Renal pelvis (tissue), 1 donor: ENCODE measurements at regions not wholly inside any gene's neighbourhood (a gene's known extent, or its start where the extent isn't known, plus 50 kb on each side); places are given as distances from the start of the nearest gene placed in this dataset.
"Not testable (repeated sequence)": the region's sequence is repeated elsewhere in the genome, so short reads cannot be mapped to it uniquely, and the experiment has no call there.

Experiments used
- DNase-seq: peaks from one replicate; pipeline ENCODE4 v3.0.0-alpha.2; 2013

- no peak for DNase-seq
Measured at GRCh38 chr3:22759636-22760310, 443.4 kb upstream of the UBE2E2 start.

DNA sequence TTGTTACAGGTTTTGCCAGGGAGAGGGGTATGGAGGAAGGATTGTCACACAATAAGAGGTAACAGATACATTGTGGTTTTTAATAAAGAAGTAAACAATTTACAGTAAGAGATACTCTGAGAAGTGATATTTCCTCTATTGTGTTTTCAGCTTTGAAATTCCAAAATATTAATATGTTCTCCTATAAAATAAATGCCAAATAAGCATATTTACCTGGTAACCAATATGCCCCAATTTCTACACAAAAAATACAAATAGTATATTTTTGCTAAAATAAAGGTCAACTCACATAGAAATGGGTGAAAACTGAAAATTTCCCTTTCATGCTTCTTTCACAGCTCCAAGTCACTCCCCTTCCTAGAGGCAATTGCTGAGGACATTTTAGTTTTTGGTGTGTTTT lies 437.4 kb upstream of the UBE2E2 start:
- DNase-seq: no peak

GRCh38 chr3:22777834-22778233 lies 425.3 kb upstream of the UBE2E2 start:
- no peak for DNase-seq

GRCh38 chr3:22779737-22780136 lies 423.4 kb upstream of the UBE2E2 start:
- no peak for DNase-seq

GRCh38 chr3:22792533-22792932 lies 410.6 kb upstream of the UBE2E2 start:
- DNase-seq: no peak

- DNase-seq: no peak
Measured at GRCh38 chr3:22795917-22796316, 407.2 kb upstream of the UBE2E2 start.

DNA sequence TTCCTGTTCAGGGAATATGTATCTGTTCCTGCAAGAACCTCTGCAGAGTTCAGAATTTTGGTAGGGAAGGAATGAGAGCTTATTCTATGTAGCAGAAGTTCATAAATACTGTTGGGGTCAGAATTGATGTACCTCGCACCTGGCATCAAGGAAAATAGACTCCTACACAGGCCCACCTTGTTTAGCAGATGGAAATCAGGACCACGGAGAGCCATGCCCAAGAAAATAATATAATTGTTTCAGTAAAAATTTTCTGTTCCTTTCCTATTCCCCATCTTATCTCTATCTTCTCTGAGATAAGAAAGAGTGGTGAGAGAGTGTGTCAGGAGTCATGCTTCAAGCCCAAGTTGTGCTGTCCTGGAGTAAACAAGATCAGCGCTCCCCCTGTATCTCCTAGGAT lies 404.7 kb upstream of the UBE2E2 start:
- no peak for DNase-seq

GRCh38 chr3:22819209-22819608 lies 383.9 kb upstream of the UBE2E2 start:
- no peak for DNase-seq

- peak; percentile 3 for DNase-seq
Measured at GRCh38 chr3:22835041-22835440, 368.1 kb upstream of the UBE2E2 start.

GRCh38 chr3:22836131-22836530 lies 367.0 kb upstream of the UBE2E2 start:
- no peak for DNase-seq

- no peak for DNase-seq
Measured at GRCh38 chr3:22843854-22844253, 359.3 kb upstream of the UBE2E2 start.

DNA sequence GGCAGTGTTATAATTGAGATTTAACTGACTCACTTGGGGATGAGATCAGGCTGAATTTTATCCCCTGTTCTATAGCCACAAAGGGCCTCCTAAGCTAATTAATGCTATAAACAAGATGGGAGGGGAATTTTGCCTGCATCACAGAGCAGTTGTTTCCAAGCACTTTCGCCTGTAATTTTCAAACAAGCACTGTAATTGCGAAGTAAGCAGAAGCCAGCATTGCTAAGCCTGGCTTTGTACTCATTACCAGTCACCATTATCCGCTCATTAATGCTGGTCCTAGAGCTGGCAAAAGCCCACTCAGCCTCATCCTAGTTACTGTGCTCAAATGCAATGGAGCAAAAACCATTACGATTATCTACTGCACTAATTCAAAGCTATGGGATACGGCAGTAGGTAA lies 356.6 kb upstream of the UBE2E2 start:
- DNase-seq: no peak

DNA sequence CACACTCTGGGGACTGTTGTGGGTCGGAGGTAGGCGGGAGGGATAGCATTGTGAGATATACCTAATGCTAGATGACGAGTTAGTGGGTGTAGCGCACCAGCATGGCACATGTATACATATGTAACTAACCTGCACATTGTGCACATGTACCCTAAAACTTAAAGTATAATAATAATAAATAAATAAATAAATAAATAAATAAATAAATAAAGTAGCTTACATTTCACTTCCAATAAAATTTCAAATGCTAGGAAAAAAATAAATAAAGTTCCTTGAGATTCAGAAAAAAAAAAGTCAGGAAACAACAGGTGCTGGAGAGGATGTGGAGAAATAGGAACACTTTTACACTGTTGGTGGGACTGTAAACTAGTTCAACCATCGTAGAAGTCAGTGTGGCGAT lies 353.5 kb upstream of the UBE2E2 start:
- not testable (repeated sequence) for DNase-seq

DNA sequence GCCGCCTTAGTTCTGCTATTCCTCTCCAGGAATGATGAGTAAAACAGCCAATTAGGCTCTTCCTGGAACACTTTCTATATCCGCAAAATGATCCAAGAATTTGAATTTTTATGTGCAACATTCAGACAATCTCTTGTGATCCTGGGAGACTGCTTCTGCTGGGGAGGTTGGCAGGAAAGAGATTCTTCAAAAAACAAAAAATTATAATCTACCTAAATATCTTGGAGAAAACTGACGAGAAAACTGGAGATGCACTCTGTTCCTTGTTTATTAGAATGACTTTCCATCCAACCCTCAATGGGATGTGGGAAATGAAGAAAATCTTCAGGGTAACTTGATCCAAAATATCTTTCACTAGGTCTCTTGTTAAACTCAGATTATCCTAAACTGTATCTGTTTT lies 346.3 kb upstream of the UBE2E2 start:
- no peak for DNase-seq

DNA sequence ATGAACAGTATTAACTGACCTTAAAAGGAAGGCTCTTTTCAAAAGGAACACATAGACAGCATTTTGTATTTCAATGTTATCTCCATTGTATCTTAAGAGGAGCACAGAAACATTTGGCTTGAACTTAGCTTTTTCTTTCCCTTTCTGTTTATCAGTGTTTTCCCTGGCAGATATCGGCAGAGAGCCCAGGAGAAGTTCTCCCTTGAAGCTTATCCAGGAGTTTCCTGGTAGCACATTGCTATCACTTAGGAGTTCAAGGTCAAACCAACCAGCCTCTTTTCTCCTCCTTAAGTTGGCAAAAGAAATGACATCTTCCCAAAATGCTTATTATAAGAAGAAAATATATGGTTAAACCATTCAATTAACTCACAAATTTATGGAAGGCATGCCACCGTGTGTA lies 344.6 kb upstream of the UBE2E2 start:
- DNase-seq: no peak

DNA sequence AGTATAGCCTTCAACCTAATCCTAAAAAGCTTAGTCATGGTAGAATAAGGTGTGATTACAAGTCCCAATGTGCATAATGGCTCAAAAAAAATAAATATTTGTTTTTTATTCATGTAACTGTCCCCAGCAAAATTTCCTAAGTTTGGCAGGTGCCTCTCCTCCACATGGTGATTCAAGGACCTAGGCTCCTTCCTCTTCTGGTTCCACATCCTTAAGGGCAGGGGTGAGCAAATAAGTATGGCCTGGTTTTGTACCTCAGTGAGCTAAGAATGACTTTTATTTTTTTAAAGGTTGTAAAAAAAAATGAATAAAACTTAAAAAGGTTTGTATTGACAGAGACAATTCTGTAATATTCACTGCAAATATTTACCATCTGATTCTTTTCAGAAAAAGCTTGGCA lies 343.5 kb upstream of the UBE2E2 start:
- DNase-seq: no peak

DNA sequence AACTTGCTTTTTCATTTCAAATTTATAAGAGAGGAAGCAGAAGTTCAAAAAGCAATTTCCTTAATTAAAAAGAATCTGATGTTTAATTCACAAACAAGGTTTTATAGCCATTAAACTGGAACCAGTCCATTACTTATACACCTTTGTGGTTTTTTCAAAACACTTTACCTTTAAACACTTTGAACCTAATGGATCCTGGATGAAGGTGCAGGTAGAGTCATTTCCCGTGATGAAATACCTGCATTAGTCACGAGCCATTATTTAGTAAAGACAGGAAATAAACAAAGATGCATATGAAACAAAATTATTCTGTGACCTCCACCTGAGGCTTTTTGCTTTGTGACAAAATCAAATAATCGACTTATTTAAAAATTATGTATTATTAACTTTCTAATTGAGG lies 341.7 kb upstream of the UBE2E2 start:
- no peak for DNase-seq

DNA sequence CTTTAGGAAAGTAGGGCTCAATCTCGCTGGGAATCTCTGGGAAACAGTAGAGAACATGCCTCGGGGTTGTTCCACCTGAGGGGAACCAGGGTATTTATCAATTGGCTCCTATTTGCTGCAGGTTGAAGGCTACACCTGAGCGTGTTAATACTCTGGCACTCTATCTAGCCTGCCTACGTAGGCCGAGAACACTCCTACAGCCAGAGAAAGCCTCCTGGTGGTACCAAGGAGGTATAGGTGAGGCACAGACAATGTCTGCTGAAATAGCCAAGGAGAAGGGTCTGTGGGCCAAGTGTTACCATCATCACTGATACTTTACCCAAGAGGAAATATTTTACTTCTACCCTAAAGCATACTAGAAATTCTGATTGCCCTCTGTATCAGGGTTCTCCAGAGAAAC lies 341.0 kb upstream of the UBE2E2 start:
- no peak for DNase-seq

- not testable (repeated sequence) for DNase-seq
Measured at GRCh38 chr3:22882834-22883233, 320.3 kb upstream of the UBE2E2 start.

GRCh38 chr3:22885039-22885438 lies 318.1 kb upstream of the UBE2E2 start:
- DNase-seq: no peak

GRCh38 chr3:22885574-22886341 lies 317.4 kb upstream of the UBE2E2 start:
- no peak for DNase-seq

DNA sequence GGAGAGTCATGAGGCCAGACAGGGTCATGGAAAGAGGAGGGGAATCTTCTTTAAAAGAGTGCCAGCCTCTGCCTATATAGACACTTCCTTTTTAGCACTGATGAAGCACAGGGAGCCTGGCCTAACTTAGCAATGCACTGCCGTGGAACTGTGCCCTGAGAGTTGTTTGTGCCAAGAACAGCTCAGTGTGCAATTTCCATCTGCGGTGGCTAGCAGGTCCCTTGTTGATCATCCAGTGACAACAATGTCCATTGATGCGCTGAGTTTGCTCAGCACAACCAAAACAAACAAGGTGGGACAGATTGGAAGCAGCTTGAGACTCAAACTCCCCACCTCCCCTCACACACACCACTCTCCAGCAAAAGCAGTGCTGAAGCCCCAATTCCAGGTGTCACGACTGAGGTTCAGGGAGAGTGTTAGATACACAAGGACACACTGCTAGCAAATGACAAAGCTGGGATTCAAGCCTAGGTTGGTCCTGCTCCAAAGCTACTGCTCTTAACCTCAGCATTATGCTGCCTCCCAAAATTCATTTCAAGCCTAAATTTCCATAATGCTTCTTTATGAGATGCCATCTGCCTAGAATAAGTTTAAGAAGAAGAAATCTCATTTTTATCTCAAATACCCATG lies 316.6 kb upstream of the UBE2E2 start:
- no peak for DNase-seq

- DNase-seq: no peak
Measured at GRCh38 chr3:22887664-22888291, 315.3 kb upstream of the UBE2E2 start.
